ENCODE measurements at regions not wholly inside any gene's neighbourhood (a gene's known extent, or its start where the extent isn't known, plus 50 kb on each side); places are given as distances from the start of the nearest gene placed in this dataset.

DNA sequence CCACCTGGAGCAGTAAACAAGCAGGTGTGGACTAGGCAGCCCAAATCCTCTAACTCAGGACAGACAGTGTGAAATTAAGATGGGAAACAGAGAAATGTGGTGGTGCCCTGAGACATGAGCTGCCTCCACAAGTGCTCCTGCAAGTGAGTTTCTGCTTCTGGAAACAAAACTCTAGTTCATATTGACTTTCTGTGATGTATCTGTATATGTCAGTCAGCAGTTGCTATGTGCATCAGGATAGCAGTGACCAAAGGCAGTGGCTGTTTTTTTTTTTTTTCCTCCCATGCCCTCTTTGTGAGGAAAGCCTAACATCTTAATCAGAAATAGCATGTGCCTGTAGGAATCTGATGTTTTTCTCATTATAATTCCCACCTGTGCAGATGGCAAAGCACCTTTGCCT is 318.4 kb upstream of the SEMA6A start:
- TF ChIP-seq CTCF (IDR thresholded peaks at IDR 0.05; ENCODE audit: low read depth, low read length, poor library complexity, severe bottlenecking) (no peak), EZH2phosphoT487 (IDR thresholded peaks at IDR 0.05; ENCODE audit: borderline replicate concordance, low read length) (no peak)
